ENCODE measurements at regions not wholly inside any gene's neighbourhood (a gene's known extent, or its start where the extent isn't known, plus 50 kb on each side); places are given as distances from the start of the nearest gene placed in this dataset.

DNA sequence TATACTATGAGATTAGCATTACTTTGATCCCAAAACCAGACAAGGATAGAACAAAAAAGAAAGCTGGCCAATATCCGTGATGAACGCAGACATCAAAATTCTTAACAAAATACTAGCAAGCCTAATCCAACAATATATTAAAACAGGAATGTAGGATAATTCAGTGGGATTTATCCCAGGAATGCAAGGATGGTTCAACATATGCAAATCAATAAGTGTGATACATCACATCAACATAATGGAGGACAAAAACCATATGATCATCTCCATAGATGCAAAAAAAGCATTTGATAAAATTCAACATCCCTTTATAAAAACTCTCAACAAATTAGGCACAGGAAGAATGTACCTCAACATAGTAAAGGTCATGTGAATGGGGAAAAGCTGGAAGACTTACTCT is 158.5 kb downstream of the KCNE4 start:
- 91% methylated on average over 2 of the region's 2 CpGs for WGBS (ENCODE audit: missing lambda C conversion rate)
- TF ChIP-seq HEYL (CRISPR knock-in tag; IDR thresholded peaks at IDR 0.05) (no peak), BHLHE40 (IDR thresholded peaks at IDR 0.05; ENCODE audit: low read depth, low read length) (no peak), RFX5 (IDR thresholded peaks at IDR 0.05) (no peak), ZNF302 (CRISPR knock-in tag; IDR thresholded peaks at IDR 0.05) (no peak), NR3C1 (IDR thresholded peaks at IDR 0.05) (no peak), FOXS1 (CRISPR knock-in tag; IDR thresholded peaks at IDR 0.05) (no peak), MYC (IDR thresholded peaks at IDR 0.05; ENCODE audit: borderline replicate concordance, low read length) (no peak), RAD21 (conservative IDR thresholded peaks at IDR 0.05 in 1 of 2, IDR thresholded peaks at IDR 0.05 in 1 of 2) (no peak), RNF2 (IDR thresholded peaks at IDR 0.05; ENCODE audit: borderline replicate concordance, low read depth) (no peak), MAZ (IDR thresholded peaks at IDR 0.05; ENCODE audit: borderline replicate concordance, low read depth, low read length) (no peak), ESRRA (IDR thresholded peaks at IDR 0.05; ENCODE audit: borderline replicate concordance, low read length) (no peak)
- TF ChIP-seq, protein P1, sequence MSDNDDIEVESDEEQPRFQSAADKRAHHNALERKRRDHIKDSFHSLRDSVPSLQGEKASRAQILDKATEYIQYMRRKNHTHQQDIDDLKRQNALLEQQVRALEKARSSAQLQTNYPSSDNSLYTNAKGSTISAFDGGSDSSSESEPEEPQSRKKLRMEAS (IDR thresholded peaks at IDR 0.05): no peak
- TF ChIP-seq, protein P2, sequence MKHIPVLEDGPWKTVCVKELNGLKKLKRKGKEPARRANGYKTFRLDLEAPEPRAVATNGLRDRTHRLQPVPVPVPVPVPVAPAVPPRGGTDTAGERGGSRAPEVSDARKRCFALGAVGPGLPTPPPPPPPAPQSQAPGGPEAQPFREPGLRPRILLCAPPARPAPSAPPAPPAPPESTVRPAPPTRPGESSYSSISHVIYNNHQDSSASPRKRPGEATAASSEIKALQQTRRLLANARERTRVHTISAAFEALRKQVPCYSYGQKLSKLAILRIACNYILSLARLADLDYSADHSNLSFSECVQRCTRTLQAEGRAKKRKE (CRISPR knock-in tag; IDR thresholded peaks at IDR 0.05; ENCODE audit: low read depth): no peak
- TF ChIP-seq, protein P3, sequence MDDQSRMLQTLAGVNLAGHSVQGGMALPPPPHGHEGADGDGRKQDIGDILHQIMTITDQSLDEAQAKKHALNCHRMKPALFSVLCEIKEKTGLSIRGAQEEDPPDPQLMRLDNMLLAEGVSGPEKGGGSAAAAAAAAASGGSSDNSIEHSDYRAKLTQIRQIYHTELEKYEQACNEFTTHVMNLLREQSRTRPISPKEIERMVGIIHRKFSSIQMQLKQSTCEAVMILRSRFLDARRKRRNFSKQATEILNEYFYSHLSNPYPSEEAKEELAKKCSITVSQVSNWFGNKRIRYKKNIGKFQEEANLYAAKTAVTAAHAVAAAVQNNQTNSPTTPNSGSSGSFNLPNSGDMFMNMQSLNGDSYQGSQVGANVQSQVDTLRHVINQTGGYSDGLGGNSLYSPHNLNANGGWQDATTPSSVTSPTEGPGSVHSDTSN (IDR thresholded peaks at IDR 0.05): no peak
- peaks cover 11% of the 10 kb centered on the region; the same call in 1 of the 3 replicates for H3K9me3 ChIP-seq
- DNase-seq (ENCODE audit: low read depth in 1 of 2, low spot score in 1 of 2): no peak
- no peak for FAIRE-seq
- ChIA-PET CTCF (no interaction called here), POLR2A (no interaction called here)
- no peak overlapping the region for H3K27ac ChIP-seq
- no peak overlapping the region for H3K4me3 ChIP-seq
- no peaks in the 10 kb centered on the region for H3K4me1 ChIP-seq
- H3K4me2 ChIP-seq: no peak overlapping the region
- ATAC-seq: no peak

DNA sequence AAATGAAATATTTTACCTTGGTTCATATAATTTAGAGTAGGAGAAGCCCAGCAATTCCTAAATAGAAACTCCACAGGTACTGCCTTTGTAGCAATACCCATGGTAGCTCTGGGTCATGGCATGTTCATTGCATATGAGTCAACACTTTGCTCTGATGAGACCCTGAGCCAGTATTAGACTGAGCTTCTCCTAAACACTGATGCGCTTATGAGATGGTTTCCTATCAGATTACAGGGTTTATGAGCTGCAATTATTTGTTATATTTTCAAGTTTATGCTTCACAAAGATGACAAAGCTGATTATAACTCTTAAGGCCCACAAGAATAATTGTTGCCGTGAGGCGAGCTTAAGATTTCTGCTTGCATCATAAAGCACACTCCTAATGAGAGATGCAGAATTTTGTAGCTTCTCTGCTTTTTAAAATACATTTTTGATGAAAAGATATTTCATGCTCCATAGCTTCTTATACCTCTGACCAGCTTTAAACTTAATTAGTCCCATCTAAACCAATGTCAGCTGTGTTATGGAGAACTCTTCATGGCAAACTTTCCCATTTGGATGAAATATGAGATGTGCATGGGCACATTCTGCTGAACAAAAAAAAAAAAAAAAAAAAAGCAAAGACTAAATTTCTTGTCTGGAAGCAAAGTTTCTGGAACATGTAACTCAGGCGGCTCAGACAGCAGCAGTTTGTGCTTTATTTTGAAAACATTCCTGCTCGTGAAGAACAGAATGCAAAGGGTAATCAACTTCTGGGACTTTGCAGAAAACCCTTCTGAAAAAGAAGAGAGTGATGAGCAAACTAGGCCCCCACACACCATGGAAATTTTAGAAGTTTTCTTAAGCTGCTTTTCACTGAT is 162.6 kb downstream of the KCNE4 start:
- ATAC-seq (no peak), DNase-seq (ENCODE audit: low read depth in 1 of 2, low spot score in 1 of 2) (no peak), FAIRE-seq (no peak)
- H3K4me2 ChIP-seq: no peak overlapping the region
- peaks cover 5% of the 10 kb centered on the region; the same call in 1 of the 3 replicates for H3K4me1 ChIP-seq
- no peak overlapping the region for H3K4me3 ChIP-seq
- WGBS (ENCODE audit: missing lambda C conversion rate): 70% methylated on average over 5 of the region's 5 CpGs
- no peak for TF ChIP-seq RNF2 (IDR thresholded peaks at IDR 0.05; ENCODE audit: borderline replicate concordance, low read depth)
- TF ChIP-seq TFCP2L1 (CRISPR knock-in tag; IDR thresholded peaks at IDR 0.05): no peak
- TF ChIP-seq, protein P4, sequence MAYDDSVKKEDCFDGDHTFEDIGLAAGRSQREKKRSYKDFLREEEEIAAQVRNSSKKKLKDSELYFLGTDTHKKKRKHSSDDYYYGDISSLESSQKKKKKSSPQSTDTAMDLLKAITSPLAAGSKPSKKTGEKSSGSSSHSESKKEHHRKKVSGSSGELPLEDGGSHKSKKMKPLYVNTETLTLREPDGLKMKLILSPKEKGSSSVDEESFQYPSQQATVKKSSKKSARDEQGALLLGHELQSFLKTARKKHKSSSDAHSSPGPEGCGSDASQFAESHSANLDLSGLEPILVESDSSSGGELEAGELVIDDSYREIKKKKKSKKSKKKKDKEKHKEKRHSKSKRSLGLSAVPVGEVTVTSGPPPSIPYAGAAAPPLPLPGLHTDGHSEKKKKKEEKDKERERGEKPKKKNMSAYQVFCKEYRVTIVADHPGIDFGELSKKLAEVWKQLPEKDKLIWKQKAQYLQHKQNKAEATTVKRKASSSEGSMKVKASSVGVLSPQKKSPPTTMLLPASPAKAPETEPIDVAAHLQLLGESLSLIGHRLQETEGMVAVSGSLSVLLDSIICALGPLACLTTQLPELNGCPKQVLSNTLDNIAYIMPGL (CRISPR knock-in tag; IDR thresholded peaks at IDR 0.05; ENCODE audit: borderline replicate concordance): no peak
- no peak for TF ChIP-seq KDM5A (IDR thresholded peaks at IDR 0.05)
- no peak for TF ChIP-seq HOXB5 (CRISPR knock-in tag; IDR thresholded peaks at IDR 0.05)
- peaks cover 11% of the 10 kb centered on the region; the same call in 1 of the 3 replicates for H3K9me3 ChIP-seq
- ChIA-PET CTCF (interaction anchor here (1.0 to 1.1 kb wide), 2 partner anchors 92 to 243 kb away, joined by 3 read pairs; no protein-coding TSS in a partner anchor), POLR2A (no interaction called here)
- no peak overlapping the region for H3K27ac ChIP-seq

DNA sequence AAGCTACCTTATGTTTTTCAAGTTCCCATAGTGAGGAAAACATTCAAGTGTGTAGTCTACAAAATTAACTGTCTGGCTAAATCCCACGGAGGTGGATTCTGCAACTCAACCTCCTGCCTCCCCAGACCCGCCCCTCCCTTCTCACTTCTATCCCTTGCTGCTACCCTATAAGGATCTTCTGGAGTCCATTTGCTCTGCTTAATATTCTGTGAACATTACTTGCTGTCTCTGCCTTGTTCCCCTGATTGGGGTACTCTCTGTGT is 163.2 kb downstream of the KCNE4 start:
- CTCF ChIA-PET: interaction anchor here (1.0 kb wide), 1 partner anchor 92 kb away, joined by 3 read pairs; no protein-coding TSS in a partner anchor
- H3K4me3 ChIP-seq: no peak overlapping the region
- H3K4me1 ChIP-seq: peaks cover 5% of the 10 kb centered on the region; the same call in 1 of the 3 replicates
- H3K4me2 ChIP-seq: no peak overlapping the region
- FAIRE-seq (no peak), ATAC-seq (no peak), DNase-seq (ENCODE audit: low read depth in 1 of 2, low spot score in 1 of 2) (no peak)
- 17% methylated on average over 2 of the region's 2 CpGs for WGBS (ENCODE audit: missing lambda C conversion rate)
- no peak for TF ChIP-seq ZFP36 (IDR thresholded peaks at IDR 0.05; ENCODE audit: borderline replicate concordance, partially characterized antibody)
- no peak for TF ChIP-seq POLR2A (IDR thresholded peaks at IDR 0.05; ENCODE audit: low read length)
- no peak for TF ChIP-seq HOXA7 (CRISPR knock-in tag; IDR thresholded peaks at IDR 0.05)
- no peak for TF ChIP-seq PHF8 (IDR thresholded peaks at IDR 0.05; ENCODE audit: borderline replicate concordance, low read depth)
- TF ChIP-seq RNF2 (IDR thresholded peaks at IDR 0.05; ENCODE audit: borderline replicate concordance, low read depth): no peak
- no peak for TF ChIP-seq GATA3 (IDR thresholded peaks at IDR 0.05; ENCODE audit: borderline replicate concordance)
- TF ChIP-seq MAFK (IDR thresholded peaks at IDR 0.05; ENCODE audit: partially characterized antibody): no peak
- no peak for TF ChIP-seq CBX8 (IDR thresholded peaks at IDR 0.05)
- no peak for TF ChIP-seq RCOR1 (IDR thresholded peaks at IDR 0.05; ENCODE audit: low read depth, low read length)
- no peak for TF ChIP-seq CEBPB (IDR thresholded peaks at IDR 0.05)
- TF ChIP-seq KDM1A (IDR thresholded peaks at IDR 0.05; ENCODE audit: low read depth): no peak
- no peak for TF ChIP-seq NFE2L2 (conservative IDR thresholded peaks at IDR 0.05; ENCODE audit: low read length)
- no peak overlapping the region for H3K27ac ChIP-seq
- peaks cover 11% of the 10 kb centered on the region; the same call in 1 of the 3 replicates for H3K9me3 ChIP-seq
- POLR2A ChIA-PET: no interaction called here

All from A549 (cell line).